GM19372 (cell line): ENCODE measurements at regions not wholly inside any gene's neighbourhood (a gene's known extent, or its start where the extent isn't known, plus 50 kb on each side); places are given as distances from the start of the nearest gene placed in this dataset.
"Not testable (repeated sequence)": the region's sequence is repeated elsewhere in the genome, so short reads cannot be mapped to it uniquely, and the experiment has no call there.

Experiments used
- ATAC-seq: cut with Tn5 transposase; IDR thresholded peaks from one replicate; pipeline ENCODE4 v1.9.1; 2021; ENCODE audit warnings: mild to moderate bottlenecking, low read depth, moderate library complexity; ENCODE audit not compliant: unreplicated experiment

- no peak for ATAC-seq
Measured at GRCh38 chr9:74120470-74120869, 376.7 kb upstream of the RORB start.

DNA sequence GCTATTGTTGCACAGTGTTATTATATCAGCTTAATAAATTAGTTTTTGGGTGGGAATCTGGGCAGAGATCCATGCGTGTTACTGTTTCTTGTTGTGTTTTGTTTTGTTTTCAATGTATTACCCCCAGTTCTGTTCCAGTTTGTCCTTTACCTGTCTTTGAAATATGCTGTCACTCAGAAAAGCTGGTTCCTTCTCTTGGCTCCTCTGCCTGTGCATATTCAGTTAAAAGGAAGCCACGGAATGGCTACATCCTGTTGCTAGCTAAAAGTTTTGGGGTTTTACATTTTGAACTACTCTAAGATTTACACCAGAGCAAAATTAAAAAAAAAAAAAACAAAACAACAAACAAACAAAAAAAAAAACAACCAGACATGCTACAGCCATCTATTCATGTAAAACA, 374.9 kb upstream of the RORB start:
- ATAC-seq = no peak

DNA sequence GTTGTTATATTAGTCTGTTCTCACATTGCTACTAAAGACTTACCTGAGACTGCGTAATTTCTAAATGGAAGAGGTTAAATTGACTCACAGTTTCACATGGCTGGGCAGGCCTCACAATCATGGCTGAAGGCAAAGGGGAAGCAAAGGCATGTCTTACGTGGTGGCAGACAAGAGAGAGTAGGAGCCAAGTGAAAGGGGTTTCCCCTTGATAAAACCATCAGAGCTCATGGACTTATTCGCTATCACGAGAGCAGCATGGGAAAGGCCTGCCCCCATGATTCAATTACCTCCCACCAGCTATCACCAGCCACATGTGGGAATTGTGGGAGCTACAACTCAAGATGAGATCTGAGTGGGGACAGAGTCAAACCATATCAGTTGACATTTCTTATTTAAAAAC, 374.5 kb upstream of the RORB start:
- ATAC-seq = no peak

GRCh38 chr9:74125941-74126340, 371.2 kb upstream of the RORB start:
- ATAC-seq = no peak

DNA sequence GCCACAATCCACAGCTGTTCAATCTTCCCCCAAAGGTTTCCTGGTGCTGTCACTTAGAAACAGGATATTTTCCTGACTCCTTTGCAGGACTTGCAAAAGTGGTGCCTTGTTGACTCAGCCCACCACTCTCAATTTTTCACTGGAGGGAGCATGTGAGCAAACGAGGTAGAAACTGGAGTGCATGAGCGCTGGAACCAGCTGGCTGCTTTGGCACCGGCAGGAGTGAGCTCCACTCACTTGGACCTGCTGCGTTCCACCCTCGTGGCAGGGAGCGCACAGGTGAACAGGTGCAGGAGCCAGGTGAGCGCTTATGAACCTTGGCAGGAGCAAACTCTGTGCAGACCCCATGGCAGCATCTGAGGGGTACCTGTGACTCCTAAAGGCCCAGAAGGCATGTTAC, 364.1 kb upstream of the RORB start:
- ATAC-seq = no peak

DNA sequence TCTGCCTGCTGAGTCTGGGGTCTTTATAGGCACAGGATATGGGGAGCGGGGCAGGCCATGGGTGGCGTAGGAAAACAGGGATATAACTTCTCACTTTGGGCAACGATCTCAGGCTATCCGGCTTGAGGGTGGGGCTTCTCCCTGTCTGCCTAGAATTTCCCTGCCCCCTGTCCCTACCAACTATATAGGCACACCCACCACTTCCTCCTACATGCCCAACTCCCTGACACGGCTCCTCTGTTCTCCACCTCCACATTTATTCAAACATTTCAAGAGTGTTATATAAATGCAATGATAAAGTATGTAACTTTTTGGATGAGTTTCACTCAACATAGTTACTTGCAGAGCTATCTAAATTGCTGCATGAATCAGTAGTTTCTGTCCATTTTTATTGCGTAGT, 363.2 kb upstream of the RORB start:
- no peak for ATAC-seq

- ATAC-seq = no peak
Measured at GRCh38 chr9:74138182-74138581, 359.0 kb upstream of the RORB start.

DNA sequence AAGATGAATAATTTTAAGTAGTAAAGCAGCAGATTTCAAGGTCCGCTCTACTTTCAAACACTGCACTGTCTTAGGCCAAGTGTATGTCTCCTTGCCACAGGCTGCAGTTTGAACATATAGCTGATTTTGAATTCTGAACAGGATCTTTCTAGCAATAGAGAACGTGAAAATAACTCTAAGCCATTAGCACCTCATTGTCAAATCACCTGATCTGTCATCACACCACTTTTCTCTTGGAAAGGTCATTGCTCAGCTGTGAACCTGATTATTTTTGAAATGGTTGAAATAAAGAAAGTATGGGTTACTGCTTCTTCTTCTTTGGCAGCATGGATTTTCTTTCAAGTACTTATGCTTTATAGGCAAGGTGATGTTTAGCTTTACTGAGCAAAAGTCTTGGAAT, 357.0 kb upstream of the RORB start:
- ATAC-seq = no peak

- ATAC-seq = no peak
Measured at GRCh38 chr9:74147906-74148305, 349.2 kb upstream of the RORB start.

GRCh38 chr9:74172874-74173273, 324.3 kb upstream of the RORB start:
- peak; percentile 95 for ATAC-seq

DNA sequence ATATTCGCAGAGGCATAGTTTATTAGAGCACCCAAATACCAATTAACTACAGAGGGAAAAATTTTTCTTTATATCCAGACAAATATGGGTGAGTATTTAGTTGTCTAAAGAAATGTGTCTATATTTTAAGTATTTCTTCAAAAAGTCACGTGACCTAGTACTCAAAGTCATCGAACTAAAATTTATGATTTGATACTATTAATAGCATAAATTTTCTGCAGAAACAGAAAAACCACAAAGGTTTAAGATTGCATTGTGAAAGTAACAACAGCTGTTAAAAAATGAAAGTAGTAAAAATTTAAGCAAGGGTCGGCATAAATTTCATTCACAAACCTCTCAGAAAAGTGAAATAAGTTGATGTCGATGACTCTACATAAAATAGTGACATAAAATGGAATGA, 323.9 kb upstream of the RORB start:
- no peak for ATAC-seq

DNA sequence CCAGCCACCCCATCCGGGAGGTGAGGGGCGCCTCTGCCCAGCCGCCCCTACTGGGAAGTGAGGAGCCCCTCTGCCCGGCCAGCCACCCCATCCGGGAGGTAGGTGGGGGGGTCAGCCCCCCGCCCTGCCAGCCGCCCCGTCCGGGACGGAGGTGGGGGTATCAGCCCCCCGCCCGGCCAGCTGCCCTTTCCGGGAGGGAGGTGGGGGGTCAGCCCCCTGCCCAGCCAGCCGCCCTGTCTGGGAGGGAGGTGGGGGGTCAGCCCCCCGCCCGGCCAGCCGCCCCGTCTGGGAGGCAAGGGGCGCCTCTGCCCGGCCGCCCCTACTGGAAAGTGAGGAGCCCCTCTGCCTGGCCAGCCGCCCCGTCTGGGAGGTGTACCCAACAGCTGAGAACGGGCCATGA, 299.4 kb upstream of the RORB start:
- ATAC-seq = not testable (repeated sequence)

DNA sequence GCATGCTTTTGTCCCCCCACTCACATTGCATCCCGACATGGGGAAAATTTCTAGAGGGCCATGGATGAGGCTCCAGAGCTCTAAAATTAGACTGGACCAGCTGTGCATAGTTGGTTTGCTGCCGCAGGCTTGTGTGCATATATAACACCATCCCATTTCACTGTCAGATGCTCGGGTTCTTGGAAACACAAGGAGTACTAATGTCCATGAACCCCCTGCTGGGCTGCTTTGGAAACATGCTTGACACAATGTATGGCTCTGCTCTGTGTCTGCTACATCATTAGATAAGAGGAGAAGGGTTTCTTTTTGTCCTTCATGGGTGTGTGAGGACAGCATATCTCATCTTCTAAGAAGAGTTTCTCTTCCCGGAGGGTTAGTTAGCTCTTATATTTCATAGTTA, 292.1 kb upstream of the RORB start:
- no peak for ATAC-seq

DNA sequence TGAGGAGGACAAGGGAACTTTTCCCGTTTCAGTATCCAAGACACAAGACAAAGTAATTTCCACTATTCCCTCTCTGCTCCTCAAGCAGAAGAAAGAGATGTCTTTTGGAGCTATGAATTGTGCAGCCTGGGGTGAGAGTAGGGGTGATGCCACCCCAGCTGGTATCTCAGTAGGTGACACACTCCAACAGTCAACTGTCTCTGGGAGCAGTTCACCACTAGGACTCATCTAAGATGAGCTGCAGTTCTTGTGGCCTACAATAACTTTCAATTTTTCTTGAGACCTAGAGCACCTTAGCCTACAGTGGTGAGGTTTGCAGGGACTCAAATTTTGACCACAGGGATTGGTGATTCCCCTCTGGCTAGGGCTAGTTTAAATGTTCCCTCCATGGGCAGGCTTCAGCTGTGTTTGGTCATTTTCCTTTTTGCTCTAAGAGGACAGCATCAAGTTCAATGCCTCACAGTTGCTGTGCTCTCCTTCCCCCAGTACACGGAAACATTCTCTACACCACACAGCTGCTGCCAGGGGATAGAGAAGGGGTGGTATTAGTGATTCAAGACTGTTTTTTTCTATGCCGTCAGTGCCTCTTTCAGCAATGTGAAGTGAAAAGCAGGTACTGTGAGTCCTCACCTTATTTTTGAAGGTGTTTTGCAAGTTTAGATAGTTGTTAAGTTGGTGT, 278.6 kb upstream of the RORB start:
- ATAC-seq = no peak

GRCh38 chr9:74220327-74220726, 276.8 kb upstream of the RORB start:
- ATAC-seq = no peak

- no peak for ATAC-seq
Measured at GRCh38 chr9:74236857-74237256, 260.3 kb upstream of the RORB start.

GRCh38 chr9:74245866-74246497, 251.2 kb upstream of the RORB start:
- ATAC-seq = no peak

- no peak for ATAC-seq
Measured at GRCh38 chr9:74255489-74255984, 241.6 kb upstream of the RORB start.

GRCh38 chr9:74275872-74276508, 221.1 kb upstream of the RORB start:
- no peak for ATAC-seq

GRCh38 chr9:74277532-74277931, 219.6 kb upstream of the RORB start:
- peak; percentile 94 for ATAC-seq

DNA sequence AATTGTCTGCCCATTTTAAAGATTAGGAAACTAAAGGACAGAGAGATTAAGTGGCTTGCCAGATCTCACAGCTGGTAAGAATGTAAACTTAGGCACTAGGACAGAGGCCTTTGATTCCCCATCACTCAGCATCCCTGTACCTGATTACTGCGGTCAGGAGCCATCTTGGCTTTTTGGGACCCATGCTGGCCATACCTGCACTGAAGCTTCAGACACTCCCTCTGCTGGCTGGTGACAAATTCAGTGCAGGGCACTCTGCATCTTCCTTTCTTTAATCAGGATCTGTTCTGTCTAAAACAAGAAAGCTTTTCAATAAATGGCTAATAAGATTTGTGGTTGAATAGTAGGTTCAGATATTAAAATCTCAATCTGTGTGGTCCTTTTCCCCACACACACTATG, 215.5 kb upstream of the RORB start:
- no peak for ATAC-seq
